Fibroblast of mammary gland (primary cell): ENCODE measurements at regions not wholly inside any gene's neighbourhood (a gene's known extent, or its start where the extent isn't known, plus 50 kb on each side); places are given as distances from the start of the nearest gene placed in this dataset.

ENCODE experiments used
- DNase-seq: peaks from one replicate; pipeline ENCODE4 v3.0.0-alpha.2; 2010; ENCODE audit warnings: low read depth
- H3K4me3 ChIP-seq: 2 replicates; pipeline ENCODE4 v1.5.1; 2011; ENCODE audit warnings: low read depth, mild to moderate bottlenecking, low read length, moderate library complexity; ENCODE audit not compliant: control insufficient read depth
- TF ChIP-seq, protein P1 (sequence below): conservative IDR thresholded peaks from 2 replicates; pipeline ENCODE4 v1.5.1; 2011; ENCODE audit warnings: low read depth, low read length, inconsistent platforms; ENCODE audit not compliant: control insufficient read depth, insufficient read depth

GRCh38 chr5:158621391-158621790 is 478.3 kb downstream of the EBF1 start:
- H3K4me3 ChIP-seq = no peak overlapping the region
- DNase-seq = peak; percentile 4
- TF ChIP-seq, protein P1, sequence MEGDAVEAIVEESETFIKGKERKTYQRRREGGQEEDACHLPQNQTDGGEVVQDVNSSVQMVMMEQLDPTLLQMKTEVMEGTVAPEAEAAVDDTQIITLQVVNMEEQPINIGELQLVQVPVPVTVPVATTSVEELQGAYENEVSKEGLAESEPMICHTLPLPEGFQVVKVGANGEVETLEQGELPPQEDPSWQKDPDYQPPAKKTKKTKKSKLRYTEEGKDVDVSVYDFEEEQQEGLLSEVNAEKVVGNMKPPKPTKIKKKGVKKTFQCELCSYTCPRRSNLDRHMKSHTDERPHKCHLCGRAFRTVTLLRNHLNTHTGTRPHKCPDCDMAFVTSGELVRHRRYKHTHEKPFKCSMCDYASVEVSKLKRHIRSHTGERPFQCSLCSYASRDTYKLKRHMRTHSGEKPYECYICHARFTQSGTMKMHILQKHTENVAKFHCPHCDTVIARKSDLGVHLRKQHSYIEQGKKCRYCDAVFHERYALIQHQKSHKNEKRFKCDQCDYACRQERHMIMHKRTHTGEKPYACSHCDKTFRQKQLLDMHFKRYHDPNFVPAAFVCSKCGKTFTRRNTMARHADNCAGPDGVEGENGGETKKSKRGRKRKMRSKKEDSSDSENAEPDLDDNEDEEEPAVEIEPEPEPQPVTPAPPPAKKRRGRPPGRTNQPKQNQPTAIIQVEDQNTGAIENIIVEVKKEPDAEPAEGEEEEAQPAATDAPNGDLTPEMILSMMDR = no peak

DNA sequence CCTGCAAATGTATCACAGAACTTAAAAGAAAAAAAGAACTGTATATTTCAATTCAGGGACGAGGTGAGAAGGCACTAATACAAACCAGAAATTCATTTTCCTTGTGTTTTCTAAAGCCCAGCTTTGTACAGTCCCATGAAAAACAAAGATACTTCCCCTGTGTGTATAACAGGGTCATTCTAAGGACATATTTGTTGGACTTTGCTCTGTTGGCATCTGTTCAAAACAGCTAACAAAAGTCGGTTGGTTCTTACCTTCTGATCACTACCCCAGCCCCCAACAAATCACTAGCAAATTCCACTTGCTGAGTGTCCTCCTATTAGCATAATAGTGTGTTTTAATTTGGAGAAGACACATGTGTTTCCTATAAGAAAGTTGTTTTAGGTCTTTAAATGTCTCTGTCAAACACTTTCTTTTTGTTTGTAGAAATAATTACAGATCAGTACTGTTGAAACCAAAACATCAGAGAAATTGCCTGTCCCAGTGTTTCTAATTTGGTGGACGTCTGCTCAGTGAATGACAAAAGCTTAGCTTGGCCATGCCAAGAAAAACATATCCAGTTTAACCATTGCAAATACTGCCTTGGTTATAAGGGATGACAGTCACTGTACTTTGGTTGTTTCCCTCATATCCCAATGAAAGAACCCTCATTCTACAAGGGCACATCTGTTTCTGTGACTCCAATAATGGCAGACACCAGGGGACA is 480.5 kb downstream of the EBF1 start:
- TF ChIP-seq, protein P1 = no peak
- H3K4me3 ChIP-seq = no peak overlapping the region
- DNase-seq = peak; percentile 6

DNA sequence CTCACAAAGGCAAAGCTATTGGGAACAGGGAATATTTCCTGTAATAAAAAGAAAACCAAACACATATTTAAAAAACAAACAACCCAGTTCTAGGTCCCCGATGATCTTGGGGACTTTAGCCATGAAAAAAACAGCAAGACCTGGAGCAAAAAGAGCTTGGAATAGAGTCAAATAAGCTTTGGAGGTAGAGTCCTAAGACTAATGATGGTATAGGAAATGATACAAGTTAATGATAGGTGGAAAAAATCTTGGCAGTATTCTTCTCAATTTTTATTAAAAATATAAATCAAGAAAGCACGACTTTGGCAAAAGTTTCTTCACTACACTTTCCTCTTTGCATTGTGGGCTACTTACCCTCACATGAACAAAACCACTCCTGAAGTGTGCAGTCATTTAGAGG is 481.5 kb downstream of the EBF1 start:
- no peak overlapping the region for H3K4me3 ChIP-seq
- TF ChIP-seq, protein P1 = no peak
- no peak for DNase-seq

DNA sequence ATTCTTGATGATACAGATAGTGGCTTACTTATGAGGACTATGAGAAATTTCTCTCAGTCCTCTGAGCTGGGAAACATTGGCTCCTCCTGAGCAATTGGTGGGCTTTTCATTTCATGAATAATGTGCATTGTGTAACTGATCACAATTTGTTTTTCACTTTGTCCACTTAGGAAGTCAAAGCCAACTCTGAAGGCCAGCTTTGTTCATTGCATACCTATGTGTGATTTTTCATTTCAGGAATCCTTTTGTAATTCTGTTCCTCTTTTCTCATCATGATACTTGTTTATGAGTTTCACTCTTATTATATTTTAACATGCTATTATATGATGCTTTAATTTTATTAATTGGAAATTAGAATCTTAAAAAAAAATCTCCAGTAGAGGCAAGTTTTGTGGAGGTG is 483.0 kb downstream of the EBF1 start:
- no peak for DNase-seq
- TF ChIP-seq, protein P1 = no peak
- H3K4me3 ChIP-seq = no peak overlapping the region

DNA sequence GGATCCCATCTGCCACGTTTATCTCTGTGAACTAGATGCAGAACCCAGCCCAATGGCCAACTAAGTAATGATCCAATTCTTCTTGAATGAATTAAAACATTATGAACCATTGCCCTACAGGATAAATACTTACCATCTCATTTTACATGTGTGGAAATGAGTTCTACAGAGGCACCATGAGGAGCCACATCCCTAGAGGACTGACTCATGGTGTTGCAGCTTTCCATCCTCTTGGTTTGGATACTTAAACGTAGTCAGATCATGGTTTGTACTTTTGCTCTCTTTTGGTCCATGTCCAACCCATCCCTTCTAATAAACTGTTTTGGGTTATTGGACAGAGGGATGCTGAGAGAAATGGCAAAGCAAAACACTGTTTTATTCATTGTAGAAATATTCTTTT is 484.8 kb downstream of the EBF1 start:
- TF ChIP-seq, protein P1 = no peak
- DNase-seq = peak; percentile 93
- no peak overlapping the region for H3K4me3 ChIP-seq

DNA sequence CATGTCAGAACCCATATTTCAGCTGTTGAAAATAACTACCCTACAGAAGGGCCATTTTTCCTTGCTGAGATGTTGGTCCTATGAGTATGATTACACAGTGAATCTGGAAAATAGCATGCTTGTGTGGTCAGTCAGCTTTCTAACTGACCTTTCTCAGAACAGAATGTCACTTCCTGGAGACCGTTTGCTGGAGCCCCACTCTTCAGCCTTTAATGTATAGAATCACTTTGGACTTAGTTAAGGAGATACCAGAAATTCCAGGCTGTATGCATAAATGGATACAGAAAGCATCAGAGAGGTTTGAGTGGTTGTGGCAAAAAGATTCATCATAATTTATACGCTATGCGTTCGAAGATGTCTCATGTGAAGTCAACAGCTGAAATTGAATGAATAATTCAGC is 488.1 kb downstream of the EBF1 start:
- TF ChIP-seq, protein P1 = no peak
- no peak overlapping the region for H3K4me3 ChIP-seq
- no peak for DNase-seq

- H3K4me3 ChIP-seq = no peak overlapping the region
- TF ChIP-seq, protein P1 = no peak
- DNase-seq = no peak
Measured at GRCh38 chr5:158610051-158610415, 489.7 kb downstream of the EBF1 start.
